ENCODE measurements at regions not wholly inside any gene's neighbourhood (a gene's known extent, or its start where the extent isn't known, plus 50 kb on each side); places are given as distances from the start of the nearest gene placed in this dataset.

- H3K36me3 Mint-ChIP-seq: no peaks in the 10 kb centered on the region
- peaks cover 16% of the 10 kb centered on the region for H3K9me3 Mint-ChIP-seq
- no peaks in the 10 kb centered on the region for H3K27me3 ChIP-seq
- H2AFZ ChIP-seq (replicated peaks): no peak overlapping the region
- no peaks in the 10 kb centered on the region for H3K9me3 ChIP-seq (ENCODE audit: low read depth)
- peaks cover 4% of the 10 kb centered on the region for H3K27me3 Mint-ChIP-seq (ENCODE audit: insufficient read depth, low read depth)
- H3K9ac ChIP-seq: no peak overlapping the region
- TF ChIP-seq EZH2phosphoT487 (IDR thresholded peaks at IDR 0.05): no peak
- TF ChIP-seq CTCF (IDR thresholded peaks at IDR 0.05): no peak
- TF ChIP-seq EZH2 (IDR thresholded peaks at IDR 0.05): no peak
- no peaks in the 10 kb centered on the region for H4K20me1 ChIP-seq (ENCODE audit: low read depth)
- H3K36me3 ChIP-seq: no peaks in the 10 kb centered on the region
- H3K4me1 Mint-ChIP-seq: no peaks in the 10 kb centered on the region
- H3K27ac Mint-ChIP-seq: no peak overlapping the region
- no peaks in the 10 kb centered on the region for H3K79me2 ChIP-seq (ENCODE audit: low read depth)
- H3K4me1 ChIP-seq: no peaks in the 10 kb centered on the region
- DNase-seq (ENCODE audit: low spot score): no peak
- H3K4me3 Mint-ChIP-seq: no peak overlapping the region
- no peak overlapping the region for H3K4me2 ChIP-seq
- H3K27ac ChIP-seq: no peak overlapping the region
- H3F3A ChIP-seq (ENCODE audit: low read depth): no peaks in the 10 kb centered on the region
- H3K4me3 ChIP-seq: no peak overlapping the region
Measured at GRCh38 chr1:5566924-5567323, 425.3 kb downstream of the NPHP4 start.

- no peaks in the 10 kb centered on the region for H3K27me3 Mint-ChIP-seq (ENCODE audit: insufficient read depth, low read depth)
- DNase-seq (ENCODE audit: low spot score): no peak
- H3K36me3 Mint-ChIP-seq: no peaks in the 10 kb centered on the region
- H3K4me1 Mint-ChIP-seq: no peaks in the 10 kb centered on the region
- no peak overlapping the region for H3K4me3 Mint-ChIP-seq
- TF ChIP-seq EZH2phosphoT487 (IDR thresholded peaks at IDR 0.05): no peak
- no peak for TF ChIP-seq EZH2 (IDR thresholded peaks at IDR 0.05)
- TF ChIP-seq CTCF (IDR thresholded peaks at IDR 0.05): no peak
- H3K9me3 Mint-ChIP-seq: peaks cover 17% of the 10 kb centered on the region
- H2AFZ ChIP-seq (replicated peaks): no peak overlapping the region
- H3K27ac Mint-ChIP-seq: no peak overlapping the region
- no peaks in the 10 kb centered on the region for H3K27me3 ChIP-seq
- no peak overlapping the region for H3K4me2 ChIP-seq
- H3F3A ChIP-seq (ENCODE audit: low read depth): no peaks in the 10 kb centered on the region
- H3K36me3 ChIP-seq: no peaks in the 10 kb centered on the region
- H3K9ac ChIP-seq: no peak overlapping the region
- H4K20me1 ChIP-seq (ENCODE audit: low read depth): no peaks in the 10 kb centered on the region
- no peaks in the 10 kb centered on the region for H3K4me1 ChIP-seq
- no peaks in the 10 kb centered on the region for H3K9me3 ChIP-seq (ENCODE audit: low read depth)
- H3K4me3 ChIP-seq: no peak overlapping the region
- H3K27ac ChIP-seq: no peak overlapping the region
- H3K79me2 ChIP-seq (ENCODE audit: low read depth): no peaks in the 10 kb centered on the region
Measured at GRCh38 chr1:5565281-5566125, 426.7 kb downstream of the NPHP4 start.

- TF ChIP-seq EZH2phosphoT487 (IDR thresholded peaks at IDR 0.05): no peak
- no peak for TF ChIP-seq EZH2 (IDR thresholded peaks at IDR 0.05)
- no peak for TF ChIP-seq CTCF (IDR thresholded peaks at IDR 0.05)
- H4K20me1 ChIP-seq (ENCODE audit: low read depth): no peaks in the 10 kb centered on the region
- H2AFZ ChIP-seq (replicated peaks): no peak overlapping the region
- no peaks in the 10 kb centered on the region for H3K79me2 ChIP-seq (ENCODE audit: low read depth)
- no peak for DNase-seq (ENCODE audit: low spot score)
- Mint-ChIP-seq H3K36me3 (no peaks in the 10 kb centered on the region), H3K27me3 (ENCODE audit: insufficient read depth, low read depth) (no peaks in the 10 kb centered on the region), H3K4me1 (no peaks in the 10 kb centered on the region), H3K4me3 (no peak overlapping the region), H3K9me3 (peaks cover 14% of the 10 kb centered on the region), H3K27ac (no peak overlapping the region)
- no peak overlapping the region for H3K9ac ChIP-seq
- H3K4me3 ChIP-seq: no peak overlapping the region
- no peaks in the 10 kb centered on the region for H3K27me3 ChIP-seq
- H3K9me3 ChIP-seq (ENCODE audit: low read depth): no peaks in the 10 kb centered on the region
- H3F3A ChIP-seq (ENCODE audit: low read depth): no peaks in the 10 kb centered on the region
- H3K27ac ChIP-seq: no peak overlapping the region
- H3K4me1 ChIP-seq: no peaks in the 10 kb centered on the region
- no peak overlapping the region for H3K4me2 ChIP-seq
- no peaks in the 10 kb centered on the region for H3K36me3 ChIP-seq
Measured at GRCh38 chr1:5564578-5565257, 427.5 kb downstream of the NPHP4 start.

All from neural progenitor cell (in vitro differentiated cells).